ENCODE measurements at regions not wholly inside any gene's neighbourhood (a gene's known extent, or its start where the extent isn't known, plus 50 kb on each side); places are given as distances from the start of the nearest gene placed in this dataset.

- DNase-seq (ENCODE audit: low spot score), result no peak
These were observed 91.9 kb upstream of the GHITM start for GRCh38 chr10:84047258-84048010.

GRCh38 chr10:84049645-84050011 lies 89.7 kb upstream of the GHITM start:
- DNase-seq (ENCODE audit: low spot score), result no peak

DNA sequence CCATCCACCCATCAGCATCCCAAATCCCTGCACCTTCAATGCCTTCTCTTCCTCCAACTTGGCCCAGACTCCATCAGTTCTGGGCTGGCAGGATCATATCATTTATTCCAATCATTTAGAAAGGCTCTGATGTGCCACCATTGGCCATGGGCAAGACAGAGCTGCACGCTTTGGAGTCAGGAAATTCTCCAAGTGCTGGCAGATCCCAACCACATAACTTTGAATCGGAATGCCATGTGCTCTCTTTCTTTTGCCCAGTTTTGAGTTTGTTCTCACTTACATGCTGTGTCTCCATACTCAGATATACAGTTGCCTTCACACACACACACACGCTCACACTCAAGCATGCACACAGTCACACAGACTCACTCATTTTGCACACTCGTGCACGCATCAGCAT lies 85.7 kb upstream of the GHITM start:
- no peak for DNase-seq (ENCODE audit: low spot score)

DNA sequence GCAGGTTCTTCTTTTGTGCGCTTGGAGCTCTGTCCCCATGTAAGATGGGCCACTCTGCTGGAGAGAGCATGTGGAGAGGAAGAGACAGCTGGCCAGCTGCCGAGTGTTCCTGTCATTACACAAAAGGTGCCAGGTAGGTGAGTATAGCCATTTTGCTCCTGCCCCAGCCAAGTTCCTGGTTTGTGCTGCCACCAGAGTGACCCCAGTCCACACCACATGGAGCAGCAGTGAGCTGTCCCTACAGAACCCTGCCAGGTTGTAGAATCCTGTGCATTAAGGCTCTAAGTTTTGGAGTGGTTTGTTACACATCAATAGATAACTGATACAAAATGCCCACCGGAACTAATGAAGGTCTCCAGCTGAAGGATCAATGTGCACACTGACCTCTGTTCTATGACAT lies 84.6 kb upstream of the GHITM start:
- DNase-seq (ENCODE audit: low spot score), result no peak

DNA sequence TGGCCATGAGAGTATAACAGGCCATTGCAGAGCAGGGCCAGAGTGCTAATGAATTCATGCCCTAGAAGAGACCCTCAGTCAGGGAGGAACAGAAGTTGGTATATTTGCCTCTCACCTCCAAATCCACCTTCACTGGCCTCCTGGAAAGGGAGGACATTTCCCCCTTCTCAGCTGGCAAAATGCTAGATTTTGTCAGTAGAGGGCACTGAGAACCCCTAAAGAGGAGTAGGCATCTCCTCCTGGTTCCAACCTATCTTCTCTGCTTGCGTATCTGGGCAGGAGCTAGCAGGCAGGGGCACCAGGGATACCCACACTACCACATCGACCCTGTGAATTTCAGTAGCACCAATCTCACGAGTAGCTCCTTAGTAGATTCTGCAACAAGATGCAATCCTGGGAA lies 79.8 kb upstream of the GHITM start:
- DNase-seq (ENCODE audit: low spot score), result no peak

DNA sequence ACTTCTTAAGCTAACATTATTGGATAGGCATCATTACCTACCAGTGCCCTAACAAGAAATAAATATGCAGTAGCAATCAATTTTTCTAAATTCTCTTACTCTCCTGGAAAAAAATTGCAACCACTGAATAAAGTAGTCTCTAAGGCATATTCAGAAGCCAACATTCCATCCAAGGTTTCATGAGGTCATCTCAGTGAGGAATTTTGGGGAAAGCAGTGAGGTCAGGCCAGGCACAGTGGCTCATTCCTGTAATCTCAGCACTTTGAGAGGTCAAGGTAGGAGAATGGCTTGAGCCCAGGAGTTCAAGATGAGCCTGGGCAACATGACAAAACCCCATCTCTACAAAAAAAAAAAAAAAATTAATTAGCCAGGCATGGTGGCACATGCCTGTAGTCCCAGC lies 75.9 kb upstream of the GHITM start:
- no peak for DNase-seq (ENCODE audit: low spot score)

DNA sequence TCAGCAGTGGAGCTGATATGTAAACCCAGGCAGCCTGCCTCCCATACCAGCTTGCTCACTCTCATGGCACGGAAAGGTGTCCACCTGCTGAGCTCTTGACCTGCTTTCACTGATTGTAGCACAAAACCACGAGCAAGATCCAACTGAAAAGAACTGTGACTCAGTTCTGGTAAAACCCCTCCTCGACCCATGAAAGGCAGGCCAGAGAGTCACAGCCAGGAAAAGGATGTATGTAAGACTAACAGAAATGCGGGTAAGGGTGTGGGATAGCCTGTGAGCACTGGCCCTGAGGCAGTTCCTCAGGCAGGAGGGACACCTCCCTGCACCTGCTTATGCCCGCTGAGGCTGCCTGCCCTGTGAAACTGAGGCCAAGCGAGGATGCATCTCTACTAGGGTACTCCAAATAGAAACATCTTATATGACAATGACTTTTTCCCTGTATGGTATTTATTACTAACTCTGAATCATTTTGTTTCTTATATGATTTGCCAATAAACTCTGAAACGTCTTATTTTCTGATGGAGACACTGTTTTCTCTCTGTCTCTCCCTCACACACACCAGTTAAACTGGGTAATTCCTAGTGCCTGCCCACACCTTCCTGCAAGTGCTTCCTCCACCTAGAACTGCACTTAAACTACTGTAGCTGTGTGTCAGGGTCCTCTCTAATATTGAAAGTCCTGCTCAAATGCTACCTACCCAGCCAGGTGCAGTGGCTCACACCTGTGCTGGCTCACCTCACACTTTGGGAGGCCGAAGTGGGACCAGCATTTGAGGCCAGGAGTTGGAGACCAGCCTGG lies 73.3 kb upstream of the GHITM start:
- DNase-seq (ENCODE audit: low spot score), result no peak

- DNase-seq (ENCODE audit: low spot score), result no peak
These were observed 64.8 kb upstream of the GHITM start for GRCh38 chr10:84074521-84074920.

GRCh38 chr10:84075226-84076046 lies 63.9 kb upstream of the GHITM start:
- no peak for DNase-seq (ENCODE audit: low spot score)

DNA sequence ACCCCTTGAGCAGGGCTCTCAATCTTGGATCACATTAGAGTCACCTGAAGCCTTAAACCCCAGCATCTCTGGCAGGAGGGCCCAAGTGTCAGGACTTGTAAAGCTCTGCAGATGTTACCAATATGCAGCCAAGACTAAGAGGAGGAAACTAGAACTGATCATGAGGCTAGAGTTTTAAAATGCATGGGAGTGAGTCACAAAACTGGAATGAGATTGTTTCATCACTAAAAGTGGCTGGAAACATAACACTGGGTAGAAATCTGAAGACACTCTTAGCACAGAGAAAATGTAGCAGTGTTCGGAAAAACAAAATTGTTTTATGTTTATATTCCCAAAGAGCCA lies 63.3 kb upstream of the GHITM start:
- no peak for DNase-seq (ENCODE audit: low spot score)

DNA sequence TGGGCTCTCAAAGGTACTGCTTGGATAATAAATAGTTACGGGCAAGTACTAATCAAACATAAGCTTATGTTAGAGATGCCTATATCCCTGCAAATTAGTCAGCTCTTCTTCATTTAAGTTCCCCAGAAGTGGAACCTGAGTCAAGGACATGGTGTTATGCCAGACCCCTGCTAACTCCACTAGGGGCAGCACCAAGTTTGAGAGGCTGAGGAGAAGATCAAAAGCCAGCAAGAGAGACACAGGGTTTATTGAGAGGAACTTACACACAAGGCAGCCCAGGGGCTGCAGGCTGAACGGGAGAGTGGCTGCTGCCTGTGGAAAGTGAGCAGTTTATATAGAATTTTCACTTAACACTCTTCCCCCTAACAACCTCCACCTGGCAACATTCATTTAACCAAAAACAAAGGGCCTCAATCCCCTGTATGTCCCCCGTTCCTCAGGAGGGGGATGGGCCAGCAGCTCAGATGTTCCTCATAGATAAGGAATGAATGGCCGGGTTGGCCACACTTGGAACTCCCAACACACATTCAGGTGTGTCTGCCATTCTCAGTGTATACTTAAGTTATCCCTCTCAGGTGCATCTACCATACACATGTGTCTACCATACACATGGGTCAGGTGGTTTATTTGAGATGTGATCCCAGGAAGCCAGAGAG lies 62.6 kb upstream of the GHITM start:
- no peak for DNase-seq (ENCODE audit: low spot score)

DNA sequence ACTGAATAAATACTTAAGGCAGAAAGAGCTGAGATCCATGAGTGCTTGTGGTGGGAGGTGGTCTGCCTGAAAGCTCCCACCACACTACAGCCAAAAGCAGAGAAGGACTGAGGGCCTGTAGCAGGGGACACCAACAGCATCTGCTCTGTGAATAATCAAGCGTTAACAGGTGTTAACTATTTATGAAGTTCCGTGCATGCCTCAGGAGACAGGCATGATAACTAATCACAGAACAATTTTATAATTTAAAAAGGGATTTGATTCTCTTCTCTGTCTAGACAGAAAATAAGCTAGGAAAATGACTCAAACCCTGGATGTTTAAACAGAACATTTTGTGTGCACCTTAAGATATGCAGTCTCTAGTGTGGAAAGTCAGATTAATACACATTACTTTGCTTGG lies 61.5 kb upstream of the GHITM start:
- no peak for DNase-seq (ENCODE audit: low spot score)

DNA sequence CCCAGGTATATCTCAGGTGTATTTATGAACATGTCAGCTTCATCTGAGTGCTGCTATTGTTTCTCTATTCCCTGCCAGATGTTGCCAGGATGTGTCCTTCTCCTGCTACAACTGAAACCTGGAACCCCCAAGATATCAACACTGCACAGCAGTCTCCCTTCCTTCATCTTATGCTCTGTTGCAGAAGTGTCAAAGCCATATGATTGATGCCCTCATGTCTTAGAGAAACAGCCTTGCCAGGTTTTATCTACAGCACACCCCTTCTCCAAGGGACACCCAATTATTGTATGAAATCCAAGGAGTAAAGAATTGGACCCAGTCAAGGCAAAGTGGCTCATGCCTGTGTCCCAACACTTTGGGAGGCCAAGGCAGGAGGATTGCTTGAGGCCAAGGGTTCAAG lies 60.5 kb upstream of the GHITM start:
- DNase-seq (ENCODE audit: low spot score), result no peak

DNA sequence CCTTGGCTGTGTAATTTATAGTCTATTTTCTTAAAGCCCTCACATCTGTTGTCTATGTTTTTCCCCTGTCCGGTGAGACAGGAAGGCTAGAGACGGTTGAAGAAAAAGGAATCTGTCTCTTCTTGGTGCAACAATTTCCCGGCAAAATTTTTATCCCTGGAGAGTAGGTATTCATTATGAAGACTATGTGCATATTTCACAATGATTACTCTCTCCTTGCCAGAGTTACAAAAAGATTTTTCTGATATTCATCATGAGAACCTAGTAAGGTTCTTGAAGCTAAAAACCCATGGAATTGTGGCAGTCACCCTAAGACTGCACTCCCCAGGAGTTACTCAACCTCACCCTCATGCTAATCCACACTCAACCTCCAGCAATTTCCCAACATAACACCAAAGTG lies 55.0 kb upstream of the GHITM start:
- DNase-seq (ENCODE audit: low spot score), result no peak

DNA sequence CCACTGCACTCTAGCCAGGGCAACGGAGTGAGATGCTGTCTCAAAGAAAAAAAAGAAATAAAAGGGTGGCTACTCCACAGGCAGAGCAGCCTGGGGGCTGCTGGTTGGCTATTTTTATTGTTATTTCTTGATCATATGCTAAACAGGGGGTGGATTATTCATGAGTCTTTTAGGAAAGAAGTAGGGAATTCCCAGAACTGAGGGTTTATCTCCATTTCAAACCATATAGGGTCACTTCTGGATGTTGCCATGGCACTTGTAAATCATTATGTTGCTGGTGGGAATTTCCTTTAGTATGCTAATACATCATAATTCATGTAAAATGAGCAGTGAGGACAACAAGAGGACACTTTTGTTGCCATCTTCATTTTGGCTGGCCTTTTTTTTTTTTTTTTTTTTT lies 52.1 kb upstream of the GHITM start:
- no peak for DNase-seq (ENCODE audit: low spot score)

DNA sequence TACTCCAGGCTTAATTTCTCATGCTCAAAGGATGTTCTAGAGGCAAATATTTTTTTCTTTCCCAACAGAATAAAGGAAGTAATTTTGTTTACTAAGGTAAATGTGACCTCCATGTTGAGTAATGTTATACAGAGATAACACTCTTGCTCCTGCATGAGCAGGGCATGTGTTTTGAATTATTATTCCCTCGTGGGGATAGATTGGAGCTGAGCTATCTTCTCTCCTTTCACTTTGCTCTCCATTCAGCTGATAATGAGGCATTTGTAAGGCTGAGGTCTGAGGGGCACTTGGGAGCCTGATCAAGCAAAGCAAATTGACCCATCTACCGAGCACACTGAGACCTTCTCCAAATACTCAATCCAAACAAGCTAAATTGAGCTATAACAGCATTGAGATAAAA lies 50.7 kb upstream of the GHITM start:
- no peak for DNase-seq (ENCODE audit: low spot score)

DNA sequence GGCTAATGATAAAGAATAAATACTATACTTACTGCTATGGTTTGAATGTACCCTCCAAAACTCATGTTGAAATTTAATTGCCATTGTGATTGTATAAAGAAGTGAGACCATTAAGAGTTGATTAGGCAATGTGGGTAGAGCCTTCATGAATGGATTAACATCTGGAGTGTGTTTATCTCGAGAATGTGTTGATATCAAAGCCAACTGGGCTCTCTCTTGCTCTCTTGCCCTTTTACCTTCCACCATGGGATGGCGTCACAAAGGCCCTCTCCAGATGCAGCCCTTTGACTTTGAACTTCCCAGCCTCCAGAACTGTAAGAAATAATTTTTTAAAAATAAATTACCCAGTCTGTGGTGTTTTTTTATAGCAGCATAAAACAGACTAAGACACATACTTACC lies 50.1 kb upstream of the GHITM start:
- no peak for DNase-seq (ENCODE audit: low spot score)

Data from hematopoietic multipotent progenitor cell treated with erythropoietin and hydrocortisone succinate and interleukin-3 and kit ligand, for 15 days (in vitro differentiated cells).